Endothelial cell of umbilical vein (primary cell): ENCODE measurements at regions not wholly inside any gene's neighbourhood (a gene's known extent, or its start where the extent isn't known, plus 50 kb on each side); places are given as distances from the start of the nearest gene placed in this dataset.

ENCODE experiments used
- BruUV-seq: library from RNA; stranded (reverse); fragments of 400-500 nt; replicated peaks from 2 replicates; lab custom pipeline; 2021; lab: Mats Ljungman, UMichigan
- CTCF ChIA-PET: fragments of 300-600, 350-600 bp; sonication (Branson Sonifier 250); formaldehyde crosslinking; loops from one replicate; lab custom pipeline; 2021; ENCODE audit warnings: antibody characterized with exemption, inconsistent platforms; lab: Charles Lee
- POLR2A ChIA-PET: fragments of 300-600, 350-600 bp; sonication (Branson Sonifier 250); formaldehyde crosslinking; loops from one replicate; lab custom pipeline; 2021; ENCODE audit warnings: antibody characterized with exemption, inconsistent platforms; lab: Charles Lee
- DNase-seq: peaks from one replicate; pipeline ENCODE4 v3.0.0-alpha.2; 2011; ENCODE audit warnings: low read depth, low spot score
- FAIRE-seq: peaks from 2 replicates; lab custom pipeline; 2011; peaks lifted over from hg19 to GRCh38; lab: Jason Lieb, UNC
- H2AFZ ChIP-seq: 2 replicates; pipeline ENCODE4 v1.6.0; 2012; ENCODE audit warnings: low read depth, low read length, control low read depth, inconsistent platforms
- H3K27ac ChIP-seq: 2 replicates; pipeline ENCODE4 v1.5.1; 2011; ENCODE audit warnings: low read depth, mild to moderate bottlenecking, control low read depth, low read length, moderate library complexity; ENCODE audit not compliant: insufficient read depth
- H3K27me3 ChIP-seq, 2 experiments: 2 replicates each; pipeline versions ENCODE4 v1.6.0 to v1.6.1; 2011; ENCODE audit warnings: low read length in 2 of 2, mixed read lengths in 1 of 2; ENCODE audit not compliant: control insufficient read depth in 2 of 2, insufficient read depth in 2 of 2
- H3K36me3 ChIP-seq, 2 experiments: 2 replicates in 1 of 2; 3 replicates in 1 of 2; pipeline ENCODE4 v1.5.1; 2011; ENCODE audit warnings: low read length in 2 of 2, mild to moderate bottlenecking in 1 of 2, moderate library complexity in 1 of 2; ENCODE audit not compliant: control insufficient read depth in 2 of 2, insufficient read depth in 2 of 2; ENCODE audit errors: extremely low read depth in 1 of 2
- H3K4me1 ChIP-seq: 3 replicates; pipeline ENCODE4 v1.5.1; 2011; ENCODE audit warnings: mild to moderate bottlenecking, low read length; ENCODE audit not compliant: control insufficient read depth, insufficient read depth; ENCODE audit errors: extremely low read depth
- H3K4me2 ChIP-seq: 2 replicates; pipeline ENCODE4 v1.6.1; 2011; ENCODE audit warnings: low read length, control low read depth, mixed read lengths; ENCODE audit not compliant: insufficient read depth
- H3K4me3 ChIP-seq, 3 experiments: fragments of 200-600 bp in 1 of 3; sonication (generic), shearing (Covaris generic) in 1 of 3; replicated peaks in 1 of 3; 2 replicates each; pipeline ENCODE4 v1.5.1; 2011 to 2016; ENCODE audit warnings: control low read depth in 3 of 3, low read length in 3 of 3, mild to moderate bottlenecking in 2 of 3, inconsistent platforms in 1 of 3, low read depth in 1 of 3, moderate library complexity in 1 of 3; ENCODE audit not compliant: insufficient read depth in 1 of 3
- H3K79me2 ChIP-seq: 2 replicates; pipeline ENCODE4 v1.6.0; 2012; ENCODE audit warnings: low read length, inconsistent platforms; ENCODE audit not compliant: control insufficient read depth, insufficient read depth
- H3K9ac ChIP-seq: replicated peaks from 2 replicates; pipeline ENCODE3; 2011; ENCODE audit warnings: low read length, control low read depth; ENCODE audit not compliant: insufficient read depth; ENCODE audit errors: extremely low read depth
- H3K9me1 ChIP-seq: replicated peaks from 3 replicates; pipeline ENCODE4 v1.6.0; 2011; ENCODE audit warnings: mild to moderate bottlenecking, low read length; ENCODE audit not compliant: control insufficient read depth, insufficient read depth; ENCODE audit errors: extremely low read depth
- H3K9me3 ChIP-seq: replicated peaks from 2 replicates; pipeline ENCODE4 v1.5.1; 2012; ENCODE audit warnings: low read length, inconsistent platforms; ENCODE audit not compliant: control insufficient read depth, insufficient read depth
- H4K20me1 ChIP-seq: replicated peaks from 2 replicates; pipeline ENCODE3; 2011; ENCODE audit warnings: mild to moderate bottlenecking, low read length; ENCODE audit not compliant: control insufficient read depth, insufficient read depth; ENCODE audit errors: extremely low read depth
- EZH2 ChIP-seq: IDR thresholded peaks from 2 replicates; pipeline ENCODE4 v1.6.1; 2012; ENCODE audit warnings: borderline replicate concordance, low read depth, mild to moderate bottlenecking, moderate library complexity, low read length, inconsistent platforms; ENCODE audit not compliant: severe bottlenecking
- FOS ChIP-seq: IDR thresholded peaks from 2 replicates; pipeline ENCODE4 v1.6.1; 2011; ENCODE audit warnings: mild to moderate bottlenecking, low read length, moderate library complexity, borderline replicate concordance; ENCODE audit not compliant: insufficient read depth
- GATA2 ChIP-seq: IDR thresholded peaks from 2 replicates; pipeline ENCODE4 v1.7.0; 2011; ENCODE audit warnings: low read depth, mild to moderate bottlenecking, moderate library complexity, mixed read lengths, low read length; ENCODE audit not compliant: insufficient read length, insufficient read depth
- JUN ChIP-seq: IDR thresholded peaks from 2 replicates; pipeline ENCODE4 v1.6.1; 2011; ENCODE audit warnings: borderline replicate concordance, low read depth; ENCODE audit not compliant: insufficient read length, insufficient read depth
- MYC ChIP-seq: IDR thresholded peaks from one replicate; pipeline ENCODE4 v1.6.1; 2011; ENCODE audit warnings: mild to moderate bottlenecking, low read depth, low read length
- POLR2A ChIP-seq: IDR thresholded peaks from 2 replicates; pipeline ENCODE4 v1.6.1; 2012; ENCODE audit warnings: low read depth, mild to moderate bottlenecking, control low read depth, low read length
- POLR2AphosphoS5 ChIP-seq: IDR thresholded peaks from 2 replicates; pipeline ENCODE4 v1.6.1; 2012; ENCODE audit warnings: low read depth, mild to moderate bottlenecking, control low read depth, low read length, moderate library complexity; ENCODE audit not compliant: insufficient read depth
- dilution Hi-C: fragments of 300-500 bp; cut with MboI; formaldehyde crosslinking; loops from one replicate; pipeline ENCODE4 v1.15.0; 2019; ENCODE audit warnings: low sequenced_read_pairs; ENCODE audit not compliant: extremely low pct_ligation_motif_present
- intact Hi-C: fragments of 100-400 bp; cut with micrococcal nuclease; formaldehyde crosslinking; loops from one replicate; pipeline ENCODE4 v1.10.0; 2022
- TF ChIP-seq, protein P1 (sequence below), 2 donors: IDR thresholded peaks; 1 replicate in 1 of 2; 2 replicates in 1 of 2; pipeline ENCODE4 v1.5.1; 2011; ENCODE audit warnings: low read length in 2 of 2, mild to moderate bottlenecking in 2 of 2, moderate library complexity in 2 of 2, control low read depth in 1 of 2, inconsistent platforms in 1 of 2, low read depth in 1 of 2; ENCODE audit not compliant: insufficient read depth in 1 of 2; ENCODE audit errors: extremely low read depth in 1 of 2
- TF ChIP-seq, protein P2 (sequence below): IDR thresholded peaks from 2 replicates; pipeline ENCODE4 v1.6.1; 2011; ENCODE audit not compliant: insufficient read depth, insufficient read length

DNA sequence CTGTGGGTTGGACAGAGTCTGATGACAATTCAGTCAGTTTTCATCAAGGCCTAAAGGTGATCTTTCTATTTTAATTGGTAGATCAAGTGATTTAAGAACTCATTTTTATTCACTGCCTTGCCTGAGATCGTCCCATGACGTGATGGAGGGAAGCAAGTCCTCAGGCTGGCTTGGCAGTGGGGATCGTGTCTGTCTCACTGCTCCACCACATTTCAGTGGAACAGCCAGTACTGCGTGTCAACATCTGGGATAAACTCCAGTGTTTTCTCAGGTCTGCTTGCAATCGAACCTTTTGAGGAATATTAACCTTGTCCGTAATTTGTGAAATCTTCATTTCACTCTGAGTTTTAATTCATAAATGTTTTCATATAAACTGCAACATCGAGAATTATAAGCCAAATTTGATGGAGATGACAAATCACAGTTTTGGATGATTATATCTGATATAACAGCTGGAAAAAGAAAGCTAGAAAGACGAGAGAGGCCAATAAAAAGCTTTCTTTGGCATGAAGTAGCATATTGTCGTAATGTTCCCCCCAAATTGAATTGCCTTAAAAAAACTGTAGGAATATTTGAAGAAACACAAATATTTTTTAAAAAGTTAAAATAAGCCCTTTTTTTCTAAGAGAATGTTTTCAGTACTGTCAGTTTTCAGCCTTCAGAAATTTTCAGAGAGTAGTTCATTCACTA is 414.7 kb upstream of the SPRED2 start:
- TF ChIP-seq EZH2, result no peak
- TF ChIP-seq POLR2A, result no peak
- TF ChIP-seq, protein P1, sequence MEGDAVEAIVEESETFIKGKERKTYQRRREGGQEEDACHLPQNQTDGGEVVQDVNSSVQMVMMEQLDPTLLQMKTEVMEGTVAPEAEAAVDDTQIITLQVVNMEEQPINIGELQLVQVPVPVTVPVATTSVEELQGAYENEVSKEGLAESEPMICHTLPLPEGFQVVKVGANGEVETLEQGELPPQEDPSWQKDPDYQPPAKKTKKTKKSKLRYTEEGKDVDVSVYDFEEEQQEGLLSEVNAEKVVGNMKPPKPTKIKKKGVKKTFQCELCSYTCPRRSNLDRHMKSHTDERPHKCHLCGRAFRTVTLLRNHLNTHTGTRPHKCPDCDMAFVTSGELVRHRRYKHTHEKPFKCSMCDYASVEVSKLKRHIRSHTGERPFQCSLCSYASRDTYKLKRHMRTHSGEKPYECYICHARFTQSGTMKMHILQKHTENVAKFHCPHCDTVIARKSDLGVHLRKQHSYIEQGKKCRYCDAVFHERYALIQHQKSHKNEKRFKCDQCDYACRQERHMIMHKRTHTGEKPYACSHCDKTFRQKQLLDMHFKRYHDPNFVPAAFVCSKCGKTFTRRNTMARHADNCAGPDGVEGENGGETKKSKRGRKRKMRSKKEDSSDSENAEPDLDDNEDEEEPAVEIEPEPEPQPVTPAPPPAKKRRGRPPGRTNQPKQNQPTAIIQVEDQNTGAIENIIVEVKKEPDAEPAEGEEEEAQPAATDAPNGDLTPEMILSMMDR (IDR thresholded peaks at IDR 0.05; ENCODE audit: extremely low read depth in 1 of 2, insufficient read depth in 1 of 2, low read depth in 1 of 2, low read length in 2 of 2), result no peak
- TF ChIP-seq, protein P2, sequence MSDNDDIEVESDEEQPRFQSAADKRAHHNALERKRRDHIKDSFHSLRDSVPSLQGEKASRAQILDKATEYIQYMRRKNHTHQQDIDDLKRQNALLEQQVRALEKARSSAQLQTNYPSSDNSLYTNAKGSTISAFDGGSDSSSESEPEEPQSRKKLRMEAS, result no peak
- TF ChIP-seq FOS, result no peak
- no peak for TF ChIP-seq MYC
- no peak for TF ChIP-seq POLR2AphosphoS5
- no peak for TF ChIP-seq GATA2
- TF ChIP-seq JUN, result no peak
- no peaks in the 10 kb centered on the region for H4K20me1 ChIP-seq
- H3K9me3 ChIP-seq, result no peaks in the 10 kb centered on the region
- no peak overlapping the region for H3K9ac ChIP-seq
- intact Hi-C loops (no loop called here), dilution Hi-C loops (no loop called here)
- no peak overlapping the region for H3K4me2 ChIP-seq
- no peaks in the 10 kb centered on the region for H3K9me1 ChIP-seq
- H3K4me3 ChIP-seq, result no peak overlapping the region
- no peak for DNase-seq
- no peaks in the 10 kb centered on the region for H3K4me1 ChIP-seq
- no TSS peak for BruUV-seq
- H3K27me3 ChIP-seq, result no peaks in the 10 kb centered on the region
- no peaks in the 10 kb centered on the region for H3K36me3 ChIP-seq
- POLR2A ChIA-PET, result no interaction called here
- no peaks in the 10 kb centered on the region for H3K79me2 ChIP-seq
- H3K27ac ChIP-seq, result no peak overlapping the region
- no peak for FAIRE-seq
- CTCF ChIA-PET, result no interaction called here
- no peak overlapping the region for H2AFZ ChIP-seq
